Stimulated activated naive B cell treated with anti-CD40 and anti-IgM and Interleukin-4, amounts not matched to agents 10 μg/mL and 1 μg/mL and 100 μg/mL, for 72 hours (primary cell): ENCODE measurements at regions not wholly inside any gene's neighbourhood (a gene's known extent, or its start where the extent isn't known, plus 50 kb on each side); places are given as distances from the start of the nearest gene placed in this dataset.
A peak's percentile ranks its signal among the peaks of the same experiment; 100 is the strongest.

Experiments
- ATAC-seq, 2 donors: fragments of 150-1000 bp; cut with Tn5 transposase; replicated peaks; 2 replicates each; pipeline ENCODE4 v1.10.0; 2021; ENCODE audit warnings: moderate library complexity in 1 of 2
- DNase-seq: peaks from one replicate; pipeline ENCODE4 v3.0.0; 2021
- H3K27ac Mint-ChIP-seq: one replicate; pipeline ENCODE4 v1.8.0; 2022; ENCODE audit warnings: mild to moderate bottlenecking, mixed read lengths
- H3K27me3 Mint-ChIP-seq, 2 donors: one replicate each; pipeline ENCODE4 v1.8.0; 2022; ENCODE audit warnings: mixed read lengths in 2 of 2
- H3K36me3 Mint-ChIP-seq, 2 donors: one replicate each; pipeline ENCODE4 v1.8.0; 2022; ENCODE audit warnings: mixed read lengths in 2 of 2, mild to moderate bottlenecking in 1 of 2
- H3K4me1 Mint-ChIP-seq, 2 donors: one replicate each; pipeline ENCODE4 v1.8.0; 2022; ENCODE audit warnings: mixed read lengths in 2 of 2, mild to moderate bottlenecking in 1 of 2
- H3K4me3 Mint-ChIP-seq, 2 donors: one replicate each; pipeline ENCODE4 v1.8.0; 2022; ENCODE audit warnings: mild to moderate bottlenecking in 2 of 2, mixed read lengths in 2 of 2, moderate library complexity in 1 of 2
- H3K9me3 Mint-ChIP-seq, 2 donors: one replicate each; pipeline ENCODE4 v1.8.0; 2022; ENCODE audit warnings: mixed read lengths in 2 of 2, mild to moderate bottlenecking in 1 of 2

DNA sequence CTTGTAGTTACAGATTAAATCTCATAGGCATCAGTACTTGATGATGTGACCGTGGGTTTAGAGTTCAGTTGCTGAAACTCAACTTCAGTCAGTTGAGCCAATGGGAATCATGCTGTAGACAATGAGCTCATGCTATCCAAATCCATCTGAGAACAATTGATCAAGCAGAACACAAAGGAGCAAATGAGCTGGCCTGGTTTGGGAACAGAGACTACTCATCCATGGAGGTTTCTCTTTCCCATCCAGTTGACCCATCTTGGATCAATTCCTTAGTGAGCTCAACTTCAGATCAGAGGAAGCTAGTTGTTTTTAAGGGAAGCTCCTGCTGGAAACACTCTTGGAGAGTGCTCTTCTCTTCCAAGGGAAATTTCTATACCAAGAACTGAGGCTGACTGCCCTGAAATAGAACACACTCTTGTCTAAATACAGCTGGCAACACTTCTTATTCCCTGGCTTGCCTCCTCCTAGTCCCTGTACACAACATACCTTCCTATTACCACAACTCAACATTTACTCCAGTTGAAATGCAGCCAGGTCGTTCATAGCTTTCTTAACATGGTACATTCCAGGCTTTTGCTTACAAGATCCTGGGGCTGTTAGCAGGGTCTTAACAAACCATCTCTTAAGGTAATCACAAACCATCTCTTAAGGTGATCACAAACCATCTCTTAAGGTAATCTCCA lies 203.9 kb upstream of the PRDM1 start:
- ATAC-seq, result no peak
- Mint-ChIP-seq H3K36me3 (no peaks in the 10 kb centered on the region), H3K9me3 (no peaks in the 10 kb centered on the region), H3K27me3 (peaks cover 0 to 7% of the 10 kb centered on the region in 2 donors), H3K27ac (no peak overlapping the region), H3K4me3 (no peak overlapping the region), H3K4me1 (peaks cover 45 to 69% of the 10 kb centered on the region in 2 donors)
- no peak for DNase-seq

DNA sequence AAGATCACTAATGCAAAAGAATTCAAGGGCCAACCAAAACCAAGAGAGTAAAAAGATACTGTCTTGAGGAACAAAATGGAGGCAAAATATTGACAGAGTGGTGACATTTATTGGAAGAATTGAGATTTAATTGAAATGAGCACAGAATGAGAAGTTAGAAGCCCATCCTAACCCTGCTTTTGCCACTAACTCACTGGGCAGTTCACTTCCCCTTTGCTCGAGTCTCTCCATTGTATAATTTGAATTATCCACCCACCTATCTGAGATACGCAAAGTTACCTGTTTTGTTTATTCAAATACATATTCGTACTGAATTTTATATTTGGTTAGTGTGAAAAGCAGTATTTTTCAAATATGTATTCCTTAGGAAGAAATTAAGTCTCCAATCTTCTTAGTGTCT lies 204.5 kb upstream of the PRDM1 start:
- ATAC-seq, result no peak
- no peak for DNase-seq
- no peak overlapping the region for H3K4me3 Mint-ChIP-seq
- peaks cover 0 to 1% of the 10 kb centered on the region in 2 donors for H3K9me3 Mint-ChIP-seq
- H3K27ac Mint-ChIP-seq, result no peak overlapping the region
- no peaks in the 10 kb centered on the region for H3K36me3 Mint-ChIP-seq
- H3K4me1 Mint-ChIP-seq, result peaks cover 42 to 66% of the 10 kb centered on the region in 2 donors
- H3K27me3 Mint-ChIP-seq, result peaks cover 0 to 7% of the 10 kb centered on the region in 2 donors

DNA sequence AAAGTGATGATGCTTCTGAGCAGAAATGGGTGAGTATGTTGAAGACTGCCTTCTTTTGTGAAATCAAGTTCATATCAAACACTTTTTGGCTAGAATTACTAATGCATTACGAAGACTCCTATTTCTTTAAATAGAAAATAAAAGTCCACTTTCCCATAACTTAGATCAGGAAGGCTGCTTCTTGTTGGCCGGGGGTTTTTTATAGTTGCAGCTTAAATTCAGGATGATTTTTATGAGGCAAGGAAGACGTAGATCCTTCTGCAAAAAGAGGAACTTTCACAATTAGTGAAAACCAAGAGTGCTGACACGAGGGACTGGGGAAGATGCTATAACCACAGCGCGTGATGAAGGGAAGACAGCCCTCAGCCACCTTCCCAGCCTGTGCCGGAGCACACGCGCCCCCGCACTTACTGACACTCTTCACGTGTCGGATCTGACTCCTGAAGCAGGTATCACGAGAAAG lies 206.1 kb upstream of the PRDM1 start:
- H3K4me3 Mint-ChIP-seq, result peak overlapping the region; percentile 40 to 63
- peak overlapping the region; percentile 32 for H3K27ac Mint-ChIP-seq
- peak; percentile 65 for DNase-seq
- peaks cover 51 to 73% of the 10 kb centered on the region in 2 donors for H3K4me1 Mint-ChIP-seq
- peaks cover 0 to 7% of the 10 kb centered on the region in 2 donors for H3K27me3 Mint-ChIP-seq
- H3K9me3 Mint-ChIP-seq, result peaks cover 0 to 2% of the 10 kb centered on the region in 2 donors
- peak; percentile 72 to 80 for ATAC-seq
- H3K36me3 Mint-ChIP-seq, result no peaks in the 10 kb centered on the region

DNA sequence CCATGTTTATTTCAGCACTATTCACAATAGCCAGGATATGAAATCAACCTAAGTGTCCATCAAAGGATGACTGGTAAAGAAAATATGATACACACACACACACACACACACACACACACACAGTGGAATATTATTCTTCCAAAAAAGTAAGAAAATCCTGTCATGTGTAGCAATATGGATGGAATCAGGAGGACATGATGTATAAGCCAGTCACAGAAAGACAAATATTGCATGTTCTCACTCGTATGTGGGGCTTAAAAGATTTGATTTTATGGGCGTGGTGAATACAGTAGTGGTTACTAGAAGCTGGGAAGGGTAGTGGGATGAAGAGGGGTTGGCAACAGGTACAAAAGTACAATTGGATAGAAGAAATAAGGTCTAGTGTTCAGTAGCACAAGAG lies 207.0 kb upstream of the PRDM1 start:
- Mint-ChIP-seq H3K27ac (no peak overlapping the region), H3K4me1 (peaks cover 48 to 69% of the 10 kb centered on the region in 2 donors), H3K27me3 (peaks cover 0 to 4% of the 10 kb centered on the region in 2 donors)

DNA sequence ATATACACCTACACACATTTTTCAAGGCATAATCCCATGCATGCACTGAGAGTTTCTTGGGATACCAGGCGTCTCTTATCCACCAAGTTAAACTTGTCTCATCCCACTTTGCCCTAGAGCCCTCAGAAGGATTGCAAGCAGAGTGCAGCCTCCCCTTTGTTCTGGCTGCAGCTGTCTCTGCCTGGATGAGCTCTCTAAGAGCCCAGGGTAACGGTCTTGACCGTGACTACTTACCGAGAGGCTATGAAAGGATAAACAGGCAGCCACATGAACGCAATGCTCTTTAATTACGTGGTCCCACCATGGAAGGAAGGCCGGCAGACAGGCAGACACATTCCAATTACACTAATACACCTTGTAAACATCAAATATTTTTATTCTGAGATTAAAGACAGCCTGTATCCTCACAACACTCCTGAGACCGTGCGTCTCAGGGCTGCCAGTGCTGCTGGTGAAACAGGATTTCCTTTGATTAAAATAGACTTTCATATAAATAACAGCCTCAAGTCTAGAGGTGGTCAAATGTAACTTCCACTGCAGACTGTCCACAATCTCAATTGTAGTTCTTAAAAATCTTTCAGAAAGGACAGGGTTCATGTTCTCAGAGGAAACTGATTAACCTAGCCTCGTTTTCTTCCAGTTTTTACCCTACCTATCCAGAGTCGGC lies 210.0 kb upstream of the PRDM1 start:
- no peaks in the 10 kb centered on the region for H3K27me3 Mint-ChIP-seq
- H3K9me3 Mint-ChIP-seq, result peaks cover 0 to 2% of the 10 kb centered on the region in 2 donors
- DNase-seq (no peak), ATAC-seq (no peak)
- H3K36me3 Mint-ChIP-seq, result no peaks in the 10 kb centered on the region
- peak overlapping the region; percentile 39 for H3K27ac Mint-ChIP-seq
- H3K4me3 Mint-ChIP-seq, result peak overlapping the region in 1 of 2 donors; percentile 12
- peaks cover 37 to 60% of the 10 kb centered on the region in 2 donors for H3K4me1 Mint-ChIP-seq

More for the DNA sequence above, 207.0 kb upstream of the PRDM1 start:
- Mint-ChIP-seq H3K36me3 (no peaks in the 10 kb centered on the region), H3K4me3 (no peak overlapping the region), H3K9me3 (peaks cover 0 to 2% of the 10 kb centered on the region in 2 donors)
- DNase-seq (no peak), ATAC-seq (no peak)

DNA sequence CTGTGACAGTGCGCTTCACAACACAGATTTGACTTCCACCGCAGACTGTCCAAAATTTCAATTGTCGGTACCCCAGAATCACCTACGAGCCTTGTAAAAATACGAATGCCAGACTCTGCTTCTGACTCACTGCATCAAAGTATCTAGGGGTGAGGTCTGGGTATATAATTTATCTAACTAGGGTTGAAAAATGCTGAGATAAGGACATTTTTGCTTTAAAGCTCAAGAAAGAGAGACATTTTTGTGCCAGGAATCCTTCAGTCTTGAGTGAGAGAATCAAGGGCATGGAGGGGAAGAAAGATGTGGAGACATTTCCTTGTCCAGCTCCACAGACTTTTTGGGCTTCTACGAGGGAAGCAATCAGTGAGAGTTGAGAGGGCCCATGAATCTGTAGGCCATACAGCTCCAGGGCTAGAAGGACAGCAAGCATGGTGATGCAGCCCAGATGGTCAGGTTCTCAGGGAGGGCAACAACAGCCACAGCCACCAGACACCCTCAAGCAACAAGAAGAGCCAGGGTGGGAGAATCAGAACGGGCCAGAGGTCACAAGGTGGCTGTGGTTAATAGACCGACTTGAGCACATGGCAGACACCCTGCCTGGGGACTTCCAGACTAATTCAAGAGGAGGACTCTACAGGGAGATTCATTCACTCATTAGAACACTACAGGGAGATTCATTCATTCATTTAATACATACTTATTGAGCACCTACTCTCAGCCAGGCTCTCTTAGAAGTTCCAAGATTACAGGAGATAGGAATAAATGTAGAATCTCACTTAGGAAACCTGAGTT lies 211.1 kb upstream of the PRDM1 start:
- ATAC-seq (no peak), DNase-seq (no peak)
- peaks cover 32 to 55% of the 10 kb centered on the region in 2 donors for H3K4me1 Mint-ChIP-seq
- no peak overlapping the region for H3K27ac Mint-ChIP-seq
- peaks cover 0 to 2% of the 10 kb centered on the region in 2 donors for H3K9me3 Mint-ChIP-seq
- H3K36me3 Mint-ChIP-seq, result no peaks in the 10 kb centered on the region
- no peaks in the 10 kb centered on the region for H3K27me3 Mint-ChIP-seq
- H3K4me3 Mint-ChIP-seq, result no peak overlapping the region

DNA sequence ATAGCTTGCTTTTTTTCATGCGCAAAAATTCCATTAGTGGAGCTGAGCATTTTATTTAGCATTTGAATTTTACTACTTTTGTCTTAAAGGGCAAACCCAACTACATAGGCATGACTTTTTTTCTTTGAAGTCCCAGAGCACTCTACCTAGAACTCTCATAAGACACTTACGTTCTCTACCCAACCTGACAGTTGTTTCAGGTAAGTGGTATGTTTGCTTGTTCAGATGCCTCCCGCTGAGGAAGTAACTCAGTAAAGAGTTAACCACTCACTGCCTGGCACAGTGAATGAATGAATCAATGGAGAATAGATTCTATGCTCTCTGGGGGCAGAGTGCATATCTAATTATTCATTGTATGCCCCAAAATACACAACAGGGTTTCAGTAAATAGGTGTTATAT lies 212.3 kb upstream of the PRDM1 start:
- peaks cover 0 to 2% of the 10 kb centered on the region in 2 donors for H3K9me3 Mint-ChIP-seq
- no peak overlapping the region for H3K4me3 Mint-ChIP-seq
- DNase-seq (no peak), ATAC-seq (peak; percentile 52 to 58)
- H3K4me1 Mint-ChIP-seq, result peaks cover 37 to 55% of the 10 kb centered on the region in 2 donors
- H3K27me3 Mint-ChIP-seq, result no peaks in the 10 kb centered on the region
- peak overlapping the region; percentile 65 for H3K27ac Mint-ChIP-seq
- H3K36me3 Mint-ChIP-seq, result no peaks in the 10 kb centered on the region

DNA sequence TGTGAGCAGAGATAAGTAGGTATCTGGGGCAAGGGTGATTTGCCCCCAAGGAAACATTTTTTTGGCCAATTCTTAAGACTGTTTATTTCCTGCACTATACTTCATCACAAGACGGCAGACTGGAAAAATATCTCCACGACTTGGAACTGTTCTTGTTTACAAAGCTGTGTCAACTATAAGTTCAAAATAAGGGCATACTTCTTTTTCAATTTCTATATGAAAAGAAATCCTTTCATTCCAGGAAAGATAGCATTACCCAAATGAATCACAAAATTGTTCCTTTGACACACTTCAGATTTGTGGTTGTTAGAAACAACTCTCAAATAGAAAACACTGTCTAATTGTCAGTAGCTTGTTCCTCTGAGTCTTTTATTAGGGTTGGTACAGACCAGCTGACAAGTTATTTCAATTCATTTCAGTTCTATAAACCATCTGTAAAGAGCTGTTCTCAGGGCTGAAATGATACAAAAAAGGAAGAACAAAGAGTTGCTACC lies 212.9 kb upstream of the PRDM1 start:
- peaks cover 0 to 2% of the 10 kb centered on the region in 2 donors for H3K9me3 Mint-ChIP-seq
- DNase-seq (no peak), ATAC-seq (peak; percentile 83 to 84)
- no peak overlapping the region for H3K4me3 Mint-ChIP-seq
- H3K27ac Mint-ChIP-seq, result peak overlapping the region; percentile 65
- H3K4me1 Mint-ChIP-seq, result peaks cover 38 to 52% of the 10 kb centered on the region in 2 donors
- no peaks in the 10 kb centered on the region for H3K27me3 Mint-ChIP-seq
- no peaks in the 10 kb centered on the region for H3K36me3 Mint-ChIP-seq

DNA sequence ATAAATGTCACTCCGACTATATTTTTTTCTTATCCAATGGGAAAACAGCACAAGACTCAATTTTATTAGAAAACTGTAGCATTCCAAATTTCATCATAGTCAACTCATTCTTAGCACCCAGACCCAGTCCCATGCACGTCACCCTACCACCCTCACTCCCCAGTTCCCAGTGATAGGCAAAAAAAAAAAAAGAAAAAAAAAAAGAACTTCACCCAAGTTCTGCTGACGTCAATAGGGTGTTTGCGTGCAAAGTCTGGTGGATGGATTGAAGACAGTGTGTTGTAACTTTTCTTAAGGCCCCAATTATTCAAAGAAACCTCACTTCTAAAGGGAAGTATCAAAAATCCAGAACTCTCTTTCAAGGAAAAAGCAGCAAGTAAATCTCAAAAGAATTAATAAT lies 213.9 kb upstream of the PRDM1 start:
- DNase-seq, result no peak
- Mint-ChIP-seq H3K9me3 (peaks cover 3 to 7% of the 10 kb centered on the region in 2 donors), H3K36me3 (peaks cover 2% of the 10 kb centered on the region in 2 donors), H3K27me3 (no peaks in the 10 kb centered on the region), H3K4me1 (peaks cover 48 to 60% of the 10 kb centered on the region in 2 donors), H3K4me3 (no peak overlapping the region), H3K27ac (no peak overlapping the region)
- no peak for ATAC-seq

DNA sequence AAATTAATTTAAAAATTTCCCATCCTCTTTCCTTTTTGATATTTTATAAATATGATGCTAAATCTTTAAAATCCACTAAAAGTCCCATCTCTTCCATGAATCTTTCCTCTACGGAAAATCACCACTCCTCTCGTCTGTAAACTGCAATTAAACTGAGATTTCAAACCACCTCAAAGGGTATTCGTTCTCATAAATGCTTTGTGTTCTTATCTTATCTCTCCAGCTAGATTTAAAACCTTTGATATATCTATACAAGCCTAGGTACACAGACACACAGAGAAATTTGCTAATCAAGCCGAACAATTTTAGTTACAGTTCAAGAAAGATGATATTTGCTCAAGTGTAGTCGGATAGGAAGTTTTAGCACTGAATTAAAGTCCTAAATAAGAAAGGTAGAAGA lies 214.6 kb upstream of the PRDM1 start:
- ATAC-seq (no peak), DNase-seq (no peak)
- Mint-ChIP-seq H3K27ac (no peak overlapping the region), H3K27me3 (no peaks in the 10 kb centered on the region), H3K4me1 (peaks cover 48 to 60% of the 10 kb centered on the region in 2 donors), H3K9me3 (peaks cover 6% of the 10 kb centered on the region in 2 donors), H3K4me3 (no peak overlapping the region), H3K36me3 (peaks cover 2 to 4% of the 10 kb centered on the region in 2 donors)

DNA sequence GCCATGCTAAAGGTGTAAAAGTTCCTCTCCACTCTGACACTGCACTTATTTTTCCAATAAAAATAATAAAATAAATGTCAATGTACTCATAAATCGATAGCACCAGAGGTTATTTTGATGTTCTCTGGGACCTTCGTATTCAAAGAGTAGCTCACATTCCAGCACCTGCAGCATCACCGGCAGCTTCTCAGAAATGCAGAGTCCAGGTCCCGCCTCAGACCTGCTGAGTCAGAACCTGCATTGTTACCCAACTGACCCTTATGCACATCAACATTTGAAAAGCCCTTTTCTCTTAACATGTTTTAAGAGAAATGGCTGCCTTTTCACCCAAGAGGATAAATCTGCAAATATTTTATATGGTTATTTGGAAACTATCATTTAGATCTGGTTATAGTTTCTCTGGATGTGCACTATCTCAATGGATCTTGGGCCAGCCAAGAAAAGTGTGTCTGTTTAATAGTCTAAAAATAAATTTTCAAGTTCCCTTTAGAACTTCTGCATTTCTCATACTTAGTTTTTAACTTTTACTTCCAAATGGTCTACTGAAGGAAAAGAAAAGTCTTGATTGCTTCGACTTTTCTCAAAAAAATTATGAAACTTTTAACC lies 216.2 kb upstream of the PRDM1 start:
- no peak overlapping the region for H3K4me3 Mint-ChIP-seq
- no peaks in the 10 kb centered on the region for H3K27me3 Mint-ChIP-seq
- peaks cover 5 to 6% of the 10 kb centered on the region in 2 donors for H3K9me3 Mint-ChIP-seq
- H3K27ac Mint-ChIP-seq, result no peak overlapping the region
- DNase-seq (no peak), ATAC-seq (no peak)
- H3K4me1 Mint-ChIP-seq, result peaks cover 35 to 44% of the 10 kb centered on the region in 2 donors
- peaks cover 2 to 4% of the 10 kb centered on the region in 2 donors for H3K36me3 Mint-ChIP-seq

DNA sequence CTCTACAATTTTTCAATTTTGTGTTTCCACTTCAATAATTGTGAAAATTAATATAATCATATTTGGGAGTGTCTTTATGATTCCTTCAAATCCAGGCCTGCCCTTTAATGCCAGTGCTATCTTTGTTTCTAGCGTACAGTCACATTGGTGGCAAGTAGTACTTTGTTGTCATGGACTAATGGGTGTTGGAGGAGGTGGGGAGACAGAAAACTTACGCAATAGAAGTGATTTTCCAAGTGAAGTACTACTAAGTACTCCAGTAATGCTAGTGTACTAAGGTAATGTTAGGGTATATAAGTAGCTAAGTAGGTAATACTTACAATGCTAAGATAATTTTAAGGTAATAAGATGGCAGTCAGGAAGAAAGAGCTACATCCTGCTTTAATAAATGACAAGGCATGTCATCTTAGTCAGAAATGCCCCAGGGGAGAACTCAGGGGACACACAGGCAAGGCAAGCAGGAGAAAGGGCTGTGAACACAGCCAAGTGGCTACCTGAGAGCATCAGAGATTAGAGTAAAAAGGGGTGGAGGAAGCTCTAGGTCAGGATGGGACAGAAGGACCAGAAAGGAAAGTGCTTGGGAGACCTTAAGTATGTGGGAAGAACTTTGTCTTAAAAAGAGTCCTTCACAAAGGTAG lies 217.2 kb upstream of the PRDM1 start:
- DNase-seq, result no peak
- H3K9me3 Mint-ChIP-seq, result peaks cover 5 to 6% of the 10 kb centered on the region in 2 donors
- H3K27me3 Mint-ChIP-seq, result no peaks in the 10 kb centered on the region
- no peak overlapping the region for H3K4me3 Mint-ChIP-seq
- peaks cover 34 to 46% of the 10 kb centered on the region in 2 donors for H3K4me1 Mint-ChIP-seq
- no peak overlapping the region for H3K27ac Mint-ChIP-seq
- ATAC-seq, result peak; percentile 36 to 45
- peaks cover 2 to 4% of the 10 kb centered on the region in 2 donors for H3K36me3 Mint-ChIP-seq

DNA sequence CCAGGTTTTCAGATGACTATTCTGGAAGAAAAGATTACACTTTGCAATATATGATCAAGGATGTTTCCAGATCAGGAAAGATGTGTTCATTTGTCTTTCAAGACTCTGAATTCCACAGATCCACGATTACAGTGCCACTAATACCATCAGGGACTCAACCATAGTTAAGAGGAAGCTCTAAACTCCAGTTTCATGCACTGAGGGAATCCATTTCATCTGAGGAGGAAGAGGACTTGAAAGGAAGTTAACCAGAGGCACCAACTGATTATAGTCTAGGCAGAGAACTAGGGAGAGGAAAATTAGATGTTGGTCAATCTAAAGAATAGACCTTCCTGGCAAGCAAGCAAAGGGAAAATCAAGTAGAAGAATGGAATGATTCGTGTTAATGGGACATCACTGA lies 218.3 kb upstream of the PRDM1 start:
- no peak overlapping the region for H3K4me3 Mint-ChIP-seq
- peak overlapping the region; percentile 48 for H3K27ac Mint-ChIP-seq
- H3K9me3 Mint-ChIP-seq, result peaks cover 5 to 6% of the 10 kb centered on the region in 2 donors
- H3K36me3 Mint-ChIP-seq, result peaks cover 2 to 4% of the 10 kb centered on the region in 2 donors
- DNase-seq, result no peak
- ATAC-seq, result no peak
- no peaks in the 10 kb centered on the region for H3K27me3 Mint-ChIP-seq
- H3K4me1 Mint-ChIP-seq, result peaks cover 33 to 46% of the 10 kb centered on the region in 2 donors
